Panc1 (cell line): ENCODE measurements at regions not wholly inside any gene's neighbourhood (a gene's known extent, or its start where the extent isn't known, plus 50 kb on each side); places are given as distances from the start of the nearest gene placed in this dataset.

ENCODE experiments used
- ATAC-seq: fragments of 200-7000 bp; cut with Tn5 transposase; 2 replicates; pipeline ENCODE4 v1.9.1; 2020; ENCODE audit warnings: mild to moderate bottlenecking, moderate library complexity
- BruUV-seq: library from RNA; stranded (reverse); fragments of 400-500 nt; replicated peaks from 2 replicates; lab custom pipeline; 2021; lab: Mats Ljungman, UMichigan
- CTCF ChIA-PET: fragments of 300-600 bp; sonication (Branson Sonifier 250); formaldehyde crosslinking; loops from one replicate; lab custom pipeline; 2022; ENCODE audit warnings: antibody characterized with exemption; lab: Charles Lee
- POLR2A ChIA-PET: fragments of 300-600 bp; sonication (Branson Sonifier 250); formaldehyde crosslinking; loops from one replicate; lab custom pipeline; 2022; ENCODE audit warnings: antibody characterized with exemption; lab: Charles Lee
- DNase-seq: peaks from one replicate; pipeline ENCODE4 v3.0.0-alpha.2; 2010; ENCODE audit warnings: low read depth, low spot score
- H3K27ac ChIP-seq: 2 replicates; pipeline ENCODE4 v1.5.1; 2011; ENCODE audit warnings: mild to moderate bottlenecking, low read length, inconsistent platforms
- H3K27me3 ChIP-seq: fragments of 200-500 bp; sonication (Bioruptor generic); 2 replicates; pipeline ENCODE4 v1.6.0; 2014; ENCODE audit warnings: low read length, inconsistent platforms; ENCODE audit not compliant: control insufficient read depth, insufficient read depth
- H3K36me3 ChIP-seq: fragments of 200-500 bp; sonication (Bioruptor generic); 2 replicates; pipeline ENCODE4 v1.5.1; 2014; ENCODE audit warnings: inconsistent platforms, mild to moderate bottlenecking, low read length, moderate library complexity; ENCODE audit not compliant: control insufficient read depth, insufficient read depth
- H3K4me1 ChIP-seq: 2 replicates; pipeline ENCODE4 v1.5.1; 2011; ENCODE audit warnings: inconsistent platforms, mild to moderate bottlenecking, low read length, moderate library complexity; ENCODE audit not compliant: control insufficient read depth, insufficient read depth
- H3K4me3 ChIP-seq, 2 experiments: 2 replicates each; pipeline ENCODE4 v1.5.1; 2011 to 2012; ENCODE audit warnings: low read depth in 2 of 2, low read length in 2 of 2, mild to moderate bottlenecking in 2 of 2, inconsistent platforms in 1 of 2, moderate library complexity in 1 of 2
- H3K9me3 ChIP-seq: fragments of 200-500 bp; sonication (Bioruptor generic); 2 replicates; pipeline ENCODE4 v1.5.1; 2014; ENCODE audit warnings: low read depth, mild to moderate bottlenecking, inconsistent platforms, low read length, moderate library complexity; ENCODE audit not compliant: control insufficient read depth, insufficient read depth
- CTCF ChIP-seq: fragments of 450-650 bp; IDR thresholded peaks from 2 replicates; pipeline ENCODE4 v1.5.1; 2017; ENCODE audit warnings: mild to moderate bottlenecking
- POLR2AphosphoS5 ChIP-seq: IDR thresholded peaks from 2 replicates; pipeline ENCODE4 v1.6.1; 2012; ENCODE audit warnings: mild to moderate bottlenecking, low read depth, low read length, moderate library complexity
- REST ChIP-seq, 2 experiments: IDR thresholded peaks; 2 replicates each; pipeline ENCODE4 v1.6.1; 2011 to 2012; ENCODE audit warnings: low read depth in 2 of 2, control low read depth in 1 of 2, low read length in 1 of 2, mild to moderate bottlenecking in 1 of 2, moderate library complexity in 1 of 2; ENCODE audit not compliant: insufficient read depth in 1 of 2
- SIN3A ChIP-seq: IDR thresholded peaks from 2 replicates; pipeline ENCODE4 v1.6.1; 2012; ENCODE audit warnings: low read depth, mild to moderate bottlenecking, low read length, moderate library complexity, borderline replicate concordance; ENCODE audit not compliant: insufficient read depth
- TCF7L2 ChIP-seq: IDR thresholded peaks from 2 replicates; pipeline ENCODE4 v1.6.1; 2011; ENCODE audit warnings: mild to moderate bottlenecking, low read depth, low read length, inconsistent platforms
- in situ Hi-C: cut with HindIII; loops from 2 replicates; pipeline ENCODE4 v1.10.0; 2016; ENCODE audit warnings: low sequenced_read_pairs, low pct_unique_long_range_greater_than_20kb
- intact Hi-C: fragments of 100-400 bp; cut with micrococcal nuclease; formaldehyde crosslinking; loops from one replicate; pipeline ENCODE4 v1.10.0; 2022; ENCODE audit not compliant: unreplicated experiment

DNA sequence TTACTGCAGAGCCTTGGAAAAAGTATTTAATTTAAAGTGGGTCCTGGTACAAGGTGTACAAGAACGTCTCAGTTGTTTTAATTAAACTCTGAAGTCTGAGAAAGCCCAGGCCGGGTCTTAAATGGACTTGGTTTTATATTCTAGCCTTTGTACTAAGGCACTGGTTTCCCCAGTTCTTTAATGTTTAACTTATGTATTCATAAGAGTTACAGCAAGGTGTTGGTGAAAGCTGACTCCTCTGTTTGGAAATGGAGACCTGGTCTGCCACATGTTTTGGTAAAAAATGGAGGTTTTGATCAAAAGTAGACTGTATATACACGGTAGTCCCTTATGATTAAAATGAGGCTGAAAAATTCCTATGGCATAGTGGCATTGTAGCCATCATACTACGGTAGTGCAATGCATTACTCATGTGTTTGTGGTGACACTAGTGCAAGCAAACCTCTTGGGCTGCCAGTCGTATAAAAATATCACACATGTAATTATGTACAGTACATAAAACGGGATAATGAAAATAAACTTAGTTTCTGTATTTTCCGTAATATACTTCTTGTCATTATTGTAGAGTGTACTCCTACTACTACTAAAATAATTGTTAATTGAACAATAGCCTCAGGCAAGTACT, 883.4 kb upstream of the SPRY2 start:
- in situ Hi-C loops, result no loop called here
- POLR2A ChIA-PET, result no interaction called here
- CTCF ChIA-PET, result no interaction called here
- Histone ChIP-seq H3K9me3 (no peaks in the 10 kb centered on the region), H3K4me1 (no peaks in the 10 kb centered on the region), H3K27me3 (no peaks in the 10 kb centered on the region), H3K4me3 (no peak overlapping the region), H3K27ac (no peak overlapping the region), H3K36me3 (no peaks in the 10 kb centered on the region)
- ATAC-seq, result no peak
- no TSS peak for BruUV-seq
- no peak for DNase-seq
- intact Hi-C loops, result no loop called here
- no peak for TF ChIP-seq POLR2AphosphoS5
- TF ChIP-seq CTCF, result no peak
- no peak for TF ChIP-seq TCF7L2
- no peak for TF ChIP-seq REST (IDR thresholded peaks at IDR 0.05; ENCODE audit: insufficient read depth in 1 of 2, low read depth in 2 of 2, low read length in 1 of 2)
- TF ChIP-seq SIN3A, result no peak

- Histone ChIP-seq H3K4me3 (no peak overlapping the region), H3K9me3 (no peaks in the 10 kb centered on the region), H3K4me1 (no peaks in the 10 kb centered on the region), H3K27me3 (no peaks in the 10 kb centered on the region), H3K36me3 (no peaks in the 10 kb centered on the region), H3K27ac (no peak overlapping the region)
- ATAC-seq (no peak), DNase-seq (no peak)
- in situ Hi-C loops, result no loop called here
- intact Hi-C loops, result no loop called here
- no TSS peak for BruUV-seq
- TF ChIP-seq REST (IDR thresholded peaks at IDR 0.05; ENCODE audit: insufficient read depth in 1 of 2, low read depth in 2 of 2, low read length in 1 of 2), result no peak
- POLR2A ChIA-PET, result no interaction called here
- CTCF ChIA-PET, result no interaction called here
Measured at GRCh38 chr13:81223778-81224177, 882.9 kb upstream of the SPRY2 start.
